GM23338 (cell line): ENCODE measurements at regions not wholly inside any gene's neighbourhood (a gene's known extent, or its start where the extent isn't known, plus 50 kb on each side); places are given as distances from the start of the nearest gene placed in this dataset.

Experiments used
- CREB1 ChIP-seq: fragments of 250-450 bp; sonication (Bioruptor Pico); IDR thresholded peaks from 2 replicates; pipeline ENCODE4 v1.5.0; 2020; ENCODE audit warnings: low read depth, mild to moderate bottlenecking, moderate library complexity
- EZH2 ChIP-seq: fragments of 200-600 bp; sonication (generic); IDR thresholded peaks from one replicate; pipeline ENCODE4 v1.8.0; 2017; ENCODE audit warnings: antibody characterized with exemption, mild to moderate bottlenecking, low read depth; ENCODE audit not compliant: unreplicated experiment
- POLR2AphosphoS5 ChIP-seq: IDR thresholded peaks from 2 replicates; pipeline ENCODE4 v1.6.1; 2016; ENCODE audit warnings: antibody characterized with exemption, low read depth
- STAT1 ChIP-seq: IDR thresholded peaks from one replicate; pipeline ENCODE4 v1.6.1; 2016; ENCODE audit warnings: antibody characterized with exemption; ENCODE audit not compliant: unreplicated experiment
- TF ChIP-seq, protein P1 (sequence below), 2 experiments: fragments of 200-600 bp in 1 of 2; sonication (generic) in 1 of 2; conservative IDR thresholded peaks; 2 replicates each; pipeline versions ENCODE4 v1.5.1 to v1.6.1; 2016 to 2017; ENCODE audit warnings: antibody characterized with exemption in 2 of 2, low read depth in 2 of 2, mild to moderate bottlenecking in 2 of 2, moderate library complexity in 1 of 2
- TF ChIP-seq, protein P2 (sequence below): IDR thresholded peaks from 2 replicates; pipeline ENCODE4 v1.6.1; 2016; ENCODE audit warnings: antibody characterized with exemption
- TF ChIP-seq, protein P3 (sequence below): IDR thresholded peaks from one replicate; pipeline ENCODE4 v1.6.1; 2018; ENCODE audit warnings: antibody characterized with exemption; ENCODE audit not compliant: unreplicated experiment

DNA sequence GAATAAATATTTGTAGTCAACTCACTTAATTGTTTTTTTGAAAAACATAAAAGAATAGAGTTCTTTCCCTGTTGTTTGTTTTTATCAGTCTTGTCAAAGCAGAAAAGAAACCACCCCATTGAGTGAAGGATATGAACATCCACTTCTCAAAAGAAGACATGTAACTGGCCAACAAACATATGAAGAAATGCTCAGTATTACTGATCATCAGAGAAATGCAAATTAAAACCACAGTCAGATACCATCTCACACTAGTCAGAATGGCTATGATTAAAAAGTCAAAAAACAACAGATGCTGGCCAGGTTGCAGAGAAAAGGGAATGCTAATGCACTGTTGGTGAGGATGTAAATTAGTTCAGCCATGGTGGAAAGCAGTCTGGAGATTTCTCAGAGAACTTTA lies 326.1 kb upstream of the EMCN start:
- TF ChIP-seq, protein P1, sequence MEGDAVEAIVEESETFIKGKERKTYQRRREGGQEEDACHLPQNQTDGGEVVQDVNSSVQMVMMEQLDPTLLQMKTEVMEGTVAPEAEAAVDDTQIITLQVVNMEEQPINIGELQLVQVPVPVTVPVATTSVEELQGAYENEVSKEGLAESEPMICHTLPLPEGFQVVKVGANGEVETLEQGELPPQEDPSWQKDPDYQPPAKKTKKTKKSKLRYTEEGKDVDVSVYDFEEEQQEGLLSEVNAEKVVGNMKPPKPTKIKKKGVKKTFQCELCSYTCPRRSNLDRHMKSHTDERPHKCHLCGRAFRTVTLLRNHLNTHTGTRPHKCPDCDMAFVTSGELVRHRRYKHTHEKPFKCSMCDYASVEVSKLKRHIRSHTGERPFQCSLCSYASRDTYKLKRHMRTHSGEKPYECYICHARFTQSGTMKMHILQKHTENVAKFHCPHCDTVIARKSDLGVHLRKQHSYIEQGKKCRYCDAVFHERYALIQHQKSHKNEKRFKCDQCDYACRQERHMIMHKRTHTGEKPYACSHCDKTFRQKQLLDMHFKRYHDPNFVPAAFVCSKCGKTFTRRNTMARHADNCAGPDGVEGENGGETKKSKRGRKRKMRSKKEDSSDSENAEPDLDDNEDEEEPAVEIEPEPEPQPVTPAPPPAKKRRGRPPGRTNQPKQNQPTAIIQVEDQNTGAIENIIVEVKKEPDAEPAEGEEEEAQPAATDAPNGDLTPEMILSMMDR (conservative IDR thresholded peaks at IDR 0.05; ENCODE audit: low read depth in 2 of 2) = no peak
- TF ChIP-seq EZH2 = no peak
- TF ChIP-seq POLR2AphosphoS5 = no peak
- no peak for TF ChIP-seq CREB1 (CRISPR knock-in tag)
- TF ChIP-seq STAT1 = no peak
- TF ChIP-seq, protein P2, sequence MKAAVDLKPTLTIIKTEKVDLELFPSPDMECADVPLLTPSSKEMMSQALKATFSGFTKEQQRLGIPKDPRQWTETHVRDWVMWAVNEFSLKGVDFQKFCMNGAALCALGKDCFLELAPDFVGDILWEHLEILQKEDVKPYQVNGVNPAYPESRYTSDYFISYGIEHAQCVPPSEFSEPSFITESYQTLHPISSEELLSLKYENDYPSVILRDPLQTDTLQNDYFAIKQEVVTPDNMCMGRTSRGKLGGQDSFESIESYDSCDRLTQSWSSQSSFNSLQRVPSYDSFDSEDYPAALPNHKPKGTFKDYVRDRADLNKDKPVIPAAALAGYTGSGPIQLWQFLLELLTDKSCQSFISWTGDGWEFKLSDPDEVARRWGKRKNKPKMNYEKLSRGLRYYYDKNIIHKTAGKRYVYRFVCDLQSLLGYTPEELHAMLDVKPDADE = no peak
- TF ChIP-seq, protein P3, sequence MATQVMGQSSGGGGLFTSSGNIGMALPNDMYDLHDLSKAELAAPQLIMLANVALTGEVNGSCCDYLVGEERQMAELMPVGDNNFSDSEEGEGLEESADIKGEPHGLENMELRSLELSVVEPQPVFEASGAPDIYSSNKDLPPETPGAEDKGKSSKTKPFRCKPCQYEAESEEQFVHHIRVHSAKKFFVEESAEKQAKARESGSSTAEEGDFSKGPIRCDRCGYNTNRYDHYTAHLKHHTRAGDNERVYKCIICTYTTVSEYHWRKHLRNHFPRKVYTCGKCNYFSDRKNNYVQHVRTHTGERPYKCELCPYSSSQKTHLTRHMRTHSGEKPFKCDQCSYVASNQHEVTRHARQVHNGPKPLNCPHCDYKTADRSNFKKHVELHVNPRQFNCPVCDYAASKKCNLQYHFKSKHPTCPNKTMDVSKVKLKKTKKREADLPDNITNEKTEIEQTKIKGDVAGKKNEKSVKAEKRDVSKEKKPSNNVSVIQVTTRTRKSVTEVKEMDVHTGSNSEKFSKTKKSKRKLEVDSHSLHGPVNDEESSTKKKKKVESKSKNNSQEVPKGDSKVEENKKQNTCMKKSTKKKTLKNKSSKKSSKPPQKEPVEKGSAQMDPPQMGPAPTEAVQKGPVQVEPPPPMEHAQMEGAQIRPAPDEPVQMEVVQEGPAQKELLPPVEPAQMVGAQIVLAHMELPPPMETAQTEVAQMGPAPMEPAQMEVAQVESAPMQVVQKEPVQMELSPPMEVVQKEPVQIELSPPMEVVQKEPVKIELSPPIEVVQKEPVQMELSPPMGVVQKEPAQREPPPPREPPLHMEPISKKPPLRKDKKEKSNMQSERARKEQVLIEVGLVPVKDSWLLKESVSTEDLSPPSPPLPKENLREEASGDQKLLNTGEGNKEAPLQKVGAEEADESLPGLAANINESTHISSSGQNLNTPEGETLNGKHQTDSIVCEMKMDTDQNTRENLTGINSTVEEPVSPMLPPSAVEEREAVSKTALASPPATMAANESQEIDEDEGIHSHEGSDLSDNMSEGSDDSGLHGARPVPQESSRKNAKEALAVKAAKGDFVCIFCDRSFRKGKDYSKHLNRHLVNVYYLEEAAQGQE = no peak
